IMR-90 (cell line): ENCODE measurements at regions not wholly inside any gene's neighbourhood (a gene's known extent, or its start where the extent isn't known, plus 50 kb on each side); places are given as distances from the start of the nearest gene placed in this dataset.

Source experiments
- ATAC-seq: fragments of 200-7000 bp; cut with Tn5 transposase; 2 replicates; pipeline ENCODE4 v1.9.1; 2020; ENCODE audit warnings: low read depth, mild to moderate bottlenecking, moderate library complexity
- BruUV-seq: library from RNA; stranded (reverse); fragments of 400-500 nt; replicated peaks from 2 replicates; lab custom pipeline; 2021; lab: Mats Ljungman, UMichigan
- CTCF ChIA-PET: fragments of 300-600 bp; formaldehyde crosslinking; extraction: SDS; loops from one replicate; lab custom pipeline; 2021; ENCODE audit warnings: antibody characterized with exemption; lab: Yijun Ruan, JAX
- POLR2A ChIA-PET: fragments of 300-600 bp; sonication (Branson Sonifier 250); formaldehyde crosslinking; loops from one replicate; lab custom pipeline; 2022; ENCODE audit warnings: antibody characterized with exemption; ENCODE audit not compliant: unreplicated experiment; lab: Charles Lee
- DNase-seq: peaks from one replicate; pipeline ENCODE4 v3.0.0; 2013
- H2AFZ ChIP-seq: replicated peaks from 2 replicates; pipeline ENCODE3; 2013; ENCODE audit warnings: low read length, mild to moderate bottlenecking; ENCODE audit not compliant: poor library complexity
- H2AK5ac ChIP-seq: 2 replicates; pipeline ENCODE4 v1.6.1; 2013; ENCODE audit warnings: low read depth, low read length, inconsistent platforms
- H2AK9ac ChIP-seq: replicated peaks from 2 replicates; pipeline ENCODE3; 2013; ENCODE audit warnings: mild to moderate bottlenecking, low read depth, low read length, moderate library complexity; ENCODE audit not compliant: poor library complexity
- H2BK120ac ChIP-seq: 2 replicates; pipeline ENCODE4 v1.6.1; 2013; ENCODE audit warnings: low read depth, low read length, inconsistent platforms
- H2BK15ac ChIP-seq: 3 replicates; pipeline ENCODE4 v1.6.1; 2013; ENCODE audit warnings: low read depth, low read length, inconsistent platforms
- H2BK20ac ChIP-seq: 2 replicates; pipeline ENCODE4 v1.6.1; 2013; ENCODE audit warnings: low read depth, mild to moderate bottlenecking, inconsistent platforms, low read length, moderate library complexity
- H2BK5ac ChIP-seq: 2 replicates; pipeline ENCODE4 v1.6.1; 2013; ENCODE audit warnings: mild to moderate bottlenecking, low read depth, low read length, inconsistent platforms; ENCODE audit not compliant: poor library complexity, severe bottlenecking
- H3K14ac ChIP-seq: replicated peaks from 2 replicates; pipeline ENCODE4 v1.6.1; 2013; ENCODE audit warnings: low read depth, low read length, inconsistent platforms
- H3K18ac ChIP-seq: 2 replicates; pipeline ENCODE4 v1.6.1; 2013; ENCODE audit warnings: low read depth, low read length, control low read depth
- H3K23ac ChIP-seq: 2 replicates; pipeline ENCODE4 v1.6.1; 2013; ENCODE audit warnings: low read depth, low read length, inconsistent platforms
- H3K27ac ChIP-seq: 2 replicates; pipeline ENCODE4 v1.5.1; 2013; ENCODE audit warnings: mild to moderate bottlenecking, control low read depth, low read length; ENCODE audit not compliant: insufficient read depth
- H3K27me3 ChIP-seq: 2 replicates; pipeline ENCODE4 v1.6.1; 2013; ENCODE audit warnings: low read length; ENCODE audit not compliant: control insufficient read depth, insufficient read depth
- H3K36me3 ChIP-seq: 2 replicates; pipeline ENCODE4 v1.6.1; 2013; ENCODE audit warnings: low read length, mixed read lengths; ENCODE audit not compliant: control insufficient read depth, insufficient read depth
- H3K4ac ChIP-seq: 2 replicates; pipeline ENCODE4 v1.6.1; 2013; ENCODE audit warnings: low read depth, low read length, inconsistent platforms
- H3K4me1 ChIP-seq: 2 replicates; pipeline ENCODE4 v1.6.1; 2013; ENCODE audit warnings: low read length, mixed read lengths; ENCODE audit not compliant: control insufficient read depth, insufficient read depth
- H3K4me2 ChIP-seq: 2 replicates; pipeline ENCODE4 v1.6.1; 2013; ENCODE audit warnings: low read depth, mild to moderate bottlenecking, control low read depth, low read length, moderate library complexity
- H3K4me3 ChIP-seq: 2 replicates; pipeline ENCODE4 v1.5.1; 2013; ENCODE audit warnings: low read depth, mild to moderate bottlenecking, control low read depth, low read length, moderate library complexity; ENCODE audit not compliant: insufficient read depth
- H3K56ac ChIP-seq: 2 replicates; pipeline ENCODE4 v1.6.1; 2013; ENCODE audit warnings: low read length, inconsistent platforms; ENCODE audit not compliant: insufficient read depth; ENCODE audit errors: extremely low read depth
- H3K79me1 ChIP-seq, 2 experiments: 2 replicates each; pipeline ENCODE4 v1.6.1; 2013; ENCODE audit warnings: low read length in 2 of 2, inconsistent platforms in 1 of 2, low read depth in 1 of 2
- H3K9ac ChIP-seq: 2 replicates; pipeline ENCODE4 v1.6.1; 2013; ENCODE audit warnings: low read depth, low read length, control low read depth
- H3K9me1 ChIP-seq: 2 replicates; pipeline ENCODE4 v1.6.1; 2013; ENCODE audit warnings: low read length, inconsistent platforms; ENCODE audit not compliant: insufficient read depth
- H3K9me3 ChIP-seq: 2 replicates; pipeline ENCODE4 v1.6.1; 2013; ENCODE audit warnings: low read length; ENCODE audit not compliant: control insufficient read depth, insufficient read depth
- H4K20me1 ChIP-seq: 2 replicates; pipeline ENCODE4 v1.6.1; 2013; ENCODE audit warnings: low read length, inconsistent platforms; ENCODE audit not compliant: insufficient read depth
- H4K5ac ChIP-seq: 2 replicates; pipeline ENCODE4 v1.6.1; 2013; ENCODE audit warnings: mild to moderate bottlenecking, low read depth, low read length, control low read depth
- H4K8ac ChIP-seq, 2 experiments: 2 replicates each; pipeline ENCODE4 v1.6.1; 2013; ENCODE audit warnings: low read depth in 2 of 2, low read length in 2 of 2, control low read depth in 1 of 2, inconsistent platforms in 1 of 2
- H4K91ac ChIP-seq: 2 replicates; pipeline ENCODE4 v1.6.1; 2013; ENCODE audit warnings: low read depth, low read length, inconsistent platforms; ENCODE audit not compliant: insufficient read depth
- BHLHE40 ChIP-seq: fragments of 150-350 bp; IDR thresholded peaks from 2 replicates; pipeline ENCODE4 v1.6.1; 2016; ENCODE audit warnings: mild to moderate bottlenecking, low read depth, low read length
- CHD1 ChIP-seq: IDR thresholded peaks from 2 replicates; pipeline ENCODE4 v1.6.1; 2012; ENCODE audit warnings: low read depth, low read length, improper control_type of control experiment
- FOS ChIP-seq: fragments of 150-350 bp; IDR thresholded peaks from 2 replicates; pipeline ENCODE4 v1.6.1; 2016; ENCODE audit warnings: low read depth, low read length
- MAZ ChIP-seq: IDR thresholded peaks from 2 replicates; pipeline ENCODE4 v1.6.1; 2012; ENCODE audit warnings: low read depth, mild to moderate bottlenecking, low read length, improper control_type of control experiment, moderate library complexity, borderline replicate concordance
- MXI1 ChIP-seq: IDR thresholded peaks from 2 replicates; pipeline ENCODE4 v1.6.1; 2012; ENCODE audit warnings: low read depth, mild to moderate bottlenecking, low read length, moderate library complexity, borderline replicate concordance
- POLR2A ChIP-seq: IDR thresholded peaks from 2 replicates; pipeline ENCODE4 v1.6.1; 2012; ENCODE audit warnings: mild to moderate bottlenecking, low read depth, low read length
- RAD21 ChIP-seq: IDR thresholded peaks from 2 replicates; pipeline ENCODE4 v1.6.1; 2012; ENCODE audit warnings: low read length, improper control_type of control experiment
- RCOR1 ChIP-seq: IDR thresholded peaks from 2 replicates; pipeline ENCODE4 v1.6.1; 2012; ENCODE audit warnings: mild to moderate bottlenecking, low read length, improper control_type of control experiment; ENCODE audit not compliant: insufficient replicate concordance
- SMC3 ChIP-seq: fragments of 150-350 bp; IDR thresholded peaks from 2 replicates; pipeline ENCODE4 v1.6.1; 2016; ENCODE audit warnings: low read depth, mild to moderate bottlenecking, antibody characterized with exemption, low read length, moderate library complexity
- whole genome bisulfite sequencing, 2 experiments: methylation state at CpG; one replicate each; pipeline versions ENCODE4 v1.1.5 to v1.1.7; 2013; ENCODE audit warnings: missing lambda C conversion rate in 2 of 2; ENCODE audit not compliant: insufficient read length in 1 of 2; ENCODE audit errors: extremely low coverage in 2 of 2; 5-methylcytosine and 5-hydroxymethylcytosine counted together
- dilution Hi-C: fragments of 300-500 bp; cut with HindIII; formaldehyde crosslinking; loops from one replicate; pipeline ENCODE4 v1.14.3; 2018; ENCODE audit warnings: low sequenced_read_pairs; ENCODE audit not compliant: unreplicated experiment
- in situ Hi-C: fragments of 300-500 bp; cut with MboI; formaldehyde crosslinking; loops from 3 replicates; pipeline ENCODE4 v1.14.3; 2019; ENCODE audit warnings: low sequenced_read_pairs, inconsistent platforms, mixed read lengths
- intact Hi-C: fragments of 100-400 bp; cut with micrococcal nuclease; formaldehyde crosslinking; loops from 2 replicates; pipeline ENCODE4 v1.10.0; 2022

- no peaks in the 10 kb centered on the region for H3K9me1 ChIP-seq
- in situ Hi-C loops: no loop called here
- 38% methylated on average over 3 of the region's 6 CpGs; no CpG with 5 or more reads in 1 of the 2 experiments for WGBS, 2 experiments
- CTCF ChIA-PET: no interaction called here
- no peak overlapping the region for H3K4me3 ChIP-seq
- no peak overlapping the region for H3K23ac ChIP-seq
- no peak for ATAC-seq
- H2AK5ac ChIP-seq: no peak overlapping the region
- no peak for DNase-seq
- no peak overlapping the region for H3K9ac ChIP-seq
- no peak overlapping the region for H3K56ac ChIP-seq
- H2AK9ac ChIP-seq: no peak overlapping the region
- H3K36me3 ChIP-seq: no peaks in the 10 kb centered on the region
- H2BK120ac ChIP-seq: no peak overlapping the region
- no peak overlapping the region for H2BK20ac ChIP-seq
- peaks cover 6% of the 10 kb centered on the region; the same call in 1 of the 2 replicates for H3K9me3 ChIP-seq
- no peaks in the 10 kb centered on the region for H4K20me1 ChIP-seq
- dilution Hi-C loops: no loop called here
- no peak overlapping the region for H3K18ac ChIP-seq
- no peaks in the 10 kb centered on the region for H3K27me3 ChIP-seq
- H4K5ac ChIP-seq: no peak overlapping the region
- no peak overlapping the region for H3K4me2 ChIP-seq
- TF ChIP-seq SMC3: no peak
- no peak for TF ChIP-seq RCOR1
- no peak for TF ChIP-seq CHD1
- TF ChIP-seq MAZ: no peak
- TF ChIP-seq BHLHE40: no peak
- TF ChIP-seq MXI1: no peak
- TF ChIP-seq RAD21: no peak
- TF ChIP-seq POLR2A: no peak
- no peak for TF ChIP-seq FOS
- H3K79me1 ChIP-seq: no peaks in the 10 kb centered on the region
- H2BK15ac ChIP-seq: no peak overlapping the region
- no peak overlapping the region for H2AFZ ChIP-seq
- no peak overlapping the region for H2BK5ac ChIP-seq
- H3K14ac ChIP-seq: no peak overlapping the region
- no peak overlapping the region for H4K8ac ChIP-seq
- no peak overlapping the region for H3K4ac ChIP-seq
- no peaks in the 10 kb centered on the region for H3K4me1 ChIP-seq
- no TSS peak for BruUV-seq
- H3K27ac ChIP-seq: no peak overlapping the region
- POLR2A ChIA-PET: no interaction called here
- intact Hi-C loops: no loop called here
- no peak overlapping the region for H4K91ac ChIP-seq
Measured at GRCh38 chr16:26335236-26335853, 643.6 kb downstream of the HS3ST4 start.
